ENCODE measurements at regions not wholly inside any gene's neighbourhood (a gene's known extent, or its start where the extent isn't known, plus 50 kb on each side); places are given as distances from the start of the nearest gene placed in this dataset.

GRCh38 chr18:60027397-60027796 lies 127.6 kb downstream of the PMAIP1 start:
- ChIA-PET POLR2A (no interaction called here), CTCF (no interaction called here)
- TF ChIP-seq CTCF (IDR thresholded peaks at IDR 0.05; ENCODE audit: insufficient read depth in 1 of 2, low read depth in 1 of 2, low read length in 1 of 2, severe bottlenecking in 1 of 2, unreplicated experiment in 1 of 2) = no peak
- H3K4me1 ChIP-seq = no peaks in the 10 kb centered on the region
- no peak overlapping the region for H3K27ac Mint-ChIP-seq (ENCODE audit: unreplicated experiment)
- no peak overlapping the region for H3K4me3 Mint-ChIP-seq (ENCODE audit: unreplicated experiment)
- H3K4me3 ChIP-seq (ENCODE audit: low read depth, low read length) = no peak overlapping the region
- no peak for DNase-seq
- intact Hi-C loops (cut with micrococcal nuclease; ENCODE audit: unreplicated experiment) = no loop called here
- no peaks in the 10 kb centered on the region for H3K27me3 ChIP-seq (replicated peaks; ENCODE audit: control insufficient read depth, insufficient read depth, low read length)
- no peaks in the 10 kb centered on the region for H3K36me3 ChIP-seq (ENCODE audit: control insufficient read depth, insufficient read depth, low read length)
- BruUV-seq (replicated peaks) = no TSS peak
- no peaks in the 10 kb centered on the region for H3K27me3 Mint-ChIP-seq (ENCODE audit: insufficient read depth, unreplicated experiment)
- H3K9me3 Mint-ChIP-seq (ENCODE audit: unreplicated experiment) = no peaks in the 10 kb centered on the region
- no peaks in the 10 kb centered on the region for H3K36me3 Mint-ChIP-seq (ENCODE audit: insufficient read depth, unreplicated experiment)
- H3K4me1 Mint-ChIP-seq (ENCODE audit: low read depth, unreplicated experiment) = no peaks in the 10 kb centered on the region
- H3K9me3 ChIP-seq = no peaks in the 10 kb centered on the region

GRCh38 chr18:60024857-60025256 lies 125.1 kb downstream of the PMAIP1 start:
- Mint-ChIP-seq H3K9me3 (ENCODE audit: unreplicated experiment) (no peaks in the 10 kb centered on the region), H3K36me3 (ENCODE audit: insufficient read depth, unreplicated experiment) (no peaks in the 10 kb centered on the region), H3K27me3 (ENCODE audit: insufficient read depth, unreplicated experiment) (no peaks in the 10 kb centered on the region), H3K27ac (ENCODE audit: unreplicated experiment) (no peak overlapping the region), H3K4me3 (ENCODE audit: unreplicated experiment) (no peak overlapping the region), H3K4me1 (ENCODE audit: low read depth, unreplicated experiment) (no peaks in the 10 kb centered on the region)
- intact Hi-C loops (cut with micrococcal nuclease; ENCODE audit: unreplicated experiment) = no loop called here
- Histone ChIP-seq H3K27me3 (replicated peaks; ENCODE audit: control insufficient read depth, insufficient read depth, low read length) (no peaks in the 10 kb centered on the region), H3K36me3 (ENCODE audit: control insufficient read depth, insufficient read depth, low read length) (no peaks in the 10 kb centered on the region), H3K4me3 (ENCODE audit: low read depth, low read length) (no peak overlapping the region), H3K9me3 (no peaks in the 10 kb centered on the region), H3K4me1 (no peaks in the 10 kb centered on the region)
- ChIA-PET CTCF (no interaction called here), POLR2A (no interaction called here)
- DNase-seq = no peak
- no TSS peak for BruUV-seq (replicated peaks)
- no peak for TF ChIP-seq CTCF (IDR thresholded peaks at IDR 0.05; ENCODE audit: insufficient read depth in 1 of 2, low read depth in 1 of 2, low read length in 1 of 2, severe bottlenecking in 1 of 2, unreplicated experiment in 1 of 2)

GRCh38 chr18:60024345-60024744 lies 124.5 kb downstream of the PMAIP1 start:
- Mint-ChIP-seq H3K4me3 (ENCODE audit: unreplicated experiment) (no peak overlapping the region), H3K9me3 (ENCODE audit: unreplicated experiment) (no peaks in the 10 kb centered on the region), H3K4me1 (ENCODE audit: low read depth, unreplicated experiment) (no peaks in the 10 kb centered on the region), H3K36me3 (ENCODE audit: insufficient read depth, unreplicated experiment) (no peaks in the 10 kb centered on the region), H3K27ac (ENCODE audit: unreplicated experiment) (no peak overlapping the region), H3K27me3 (ENCODE audit: insufficient read depth, unreplicated experiment) (no peaks in the 10 kb centered on the region)
- CTCF ChIA-PET = no interaction called here
- no peaks in the 10 kb centered on the region for H3K4me1 ChIP-seq
- no TSS peak for BruUV-seq (replicated peaks)
- no peak for TF ChIP-seq CTCF (IDR thresholded peaks at IDR 0.05; ENCODE audit: insufficient read depth in 1 of 2, low read depth in 1 of 2, low read length in 1 of 2, severe bottlenecking in 1 of 2, unreplicated experiment in 1 of 2)
- H3K4me3 ChIP-seq (ENCODE audit: low read depth, low read length) = no peak overlapping the region
- POLR2A ChIA-PET = no interaction called here
- no peaks in the 10 kb centered on the region for H3K36me3 ChIP-seq (ENCODE audit: control insufficient read depth, insufficient read depth, low read length)
- H3K9me3 ChIP-seq = no peaks in the 10 kb centered on the region
- H3K27me3 ChIP-seq (replicated peaks; ENCODE audit: control insufficient read depth, insufficient read depth, low read length) = no peaks in the 10 kb centered on the region
- DNase-seq = no peak
- intact Hi-C loops (cut with micrococcal nuclease; ENCODE audit: unreplicated experiment) = no loop called here

Data from Caco-2 (cell line).